Keratinocyte (primary cell): ENCODE measurements at regions not wholly inside any gene's neighbourhood (a gene's known extent, or its start where the extent isn't known, plus 50 kb on each side); places are given as distances from the start of the nearest gene placed in this dataset.

Experiments
- EZH2 ChIP-seq: IDR thresholded peaks from one replicate; pipeline ENCODE4 v1.6.1; 2012; ENCODE audit warnings: inconsistent platforms, mild to moderate bottlenecking, low read length, moderate library complexity
- TF ChIP-seq, protein P1 (sequence below), 3 experiments: IDR thresholded peaks in 1 of 3; conservative IDR thresholded peaks in 1 of 3; optimal IDR thresholded peaks in 1 of 3; 2 replicates in 2 of 3; 3 replicates in 1 of 3; pipeline versions ENCODE3 to v1.5.1; 2011; ENCODE audit warnings: low read length in 3 of 3, mild to moderate bottlenecking in 3 of 3, moderate library complexity in 2 of 3, control low read depth in 1 of 3, inconsistent platforms in 1 of 3; ENCODE audit not compliant: insufficient read depth in 2 of 3; ENCODE audit errors: extremely low read depth in 1 of 3

DNA sequence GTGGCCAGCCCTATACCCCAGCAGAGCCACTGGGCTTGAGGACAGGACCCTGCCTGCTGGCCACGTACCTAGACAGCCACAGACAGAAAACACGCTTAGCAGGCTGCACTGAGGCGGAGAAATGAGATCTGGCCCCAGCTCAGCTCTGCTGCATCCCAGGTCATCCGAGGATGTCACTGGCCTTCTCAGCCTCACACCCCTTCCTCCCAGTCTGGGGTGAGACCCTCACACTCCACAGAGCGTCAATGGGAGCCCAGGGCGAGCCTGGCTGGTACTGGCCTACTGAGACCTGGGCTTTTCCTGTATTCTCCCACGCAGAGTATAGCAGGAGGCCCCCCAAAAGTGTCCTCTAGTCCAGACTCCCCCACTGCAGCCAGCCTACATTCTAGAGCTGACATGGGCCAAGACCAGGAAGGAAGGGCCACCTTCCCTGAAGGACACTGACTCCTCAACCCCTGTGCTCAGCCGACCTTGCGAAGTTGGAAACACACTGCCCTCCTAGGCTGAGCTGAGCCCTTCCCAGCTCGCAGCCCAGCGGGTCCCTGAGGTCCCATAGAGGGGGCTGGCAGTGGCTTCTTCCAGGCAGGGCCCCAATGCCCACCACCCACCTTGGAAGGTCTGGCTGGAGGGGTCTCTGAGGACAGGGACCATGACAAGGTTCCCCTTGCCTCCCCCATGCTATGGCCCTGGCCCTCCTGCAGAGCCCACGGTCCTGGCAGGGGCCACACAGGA is 65.9 kb upstream of the LINC01488 start:
- TF ChIP-seq, protein P1, sequence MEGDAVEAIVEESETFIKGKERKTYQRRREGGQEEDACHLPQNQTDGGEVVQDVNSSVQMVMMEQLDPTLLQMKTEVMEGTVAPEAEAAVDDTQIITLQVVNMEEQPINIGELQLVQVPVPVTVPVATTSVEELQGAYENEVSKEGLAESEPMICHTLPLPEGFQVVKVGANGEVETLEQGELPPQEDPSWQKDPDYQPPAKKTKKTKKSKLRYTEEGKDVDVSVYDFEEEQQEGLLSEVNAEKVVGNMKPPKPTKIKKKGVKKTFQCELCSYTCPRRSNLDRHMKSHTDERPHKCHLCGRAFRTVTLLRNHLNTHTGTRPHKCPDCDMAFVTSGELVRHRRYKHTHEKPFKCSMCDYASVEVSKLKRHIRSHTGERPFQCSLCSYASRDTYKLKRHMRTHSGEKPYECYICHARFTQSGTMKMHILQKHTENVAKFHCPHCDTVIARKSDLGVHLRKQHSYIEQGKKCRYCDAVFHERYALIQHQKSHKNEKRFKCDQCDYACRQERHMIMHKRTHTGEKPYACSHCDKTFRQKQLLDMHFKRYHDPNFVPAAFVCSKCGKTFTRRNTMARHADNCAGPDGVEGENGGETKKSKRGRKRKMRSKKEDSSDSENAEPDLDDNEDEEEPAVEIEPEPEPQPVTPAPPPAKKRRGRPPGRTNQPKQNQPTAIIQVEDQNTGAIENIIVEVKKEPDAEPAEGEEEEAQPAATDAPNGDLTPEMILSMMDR (optimal IDR thresholded peaks at IDR 0.05 in 1 of 3, IDR thresholded peaks at IDR 0.05 in 1 of 3, conservative IDR thresholded peaks at IDR 0.05 in 1 of 3; ENCODE audit: extremely low read depth in 1 of 3, insufficient read depth in 2 of 3, low read length in 3 of 3), result no peak
- TF ChIP-seq EZH2, result no peak
